ENCODE measurements at regions not wholly inside any gene's neighbourhood (a gene's known extent, or its start where the extent isn't known, plus 50 kb on each side); places are given as distances from the start of the nearest gene placed in this dataset.

GRCh38 chr1:240682166-240682858 lies 70.4 kb upstream of the GREM2 start:
- no peak for FAIRE-seq

GRCh38 chr1:240672132-240672811 lies 60.3 kb upstream of the GREM2 start:
- DNase-seq (ENCODE audit: insufficient read length, low spot score) (no peak), FAIRE-seq (no peak)

More at GRCh38 chr1:240682166-240682858, 70.4 kb upstream of the GREM2 start:
- no peak for DNase-seq (ENCODE audit: insufficient read length, low spot score)

- no peak for DNase-seq (ENCODE audit: insufficient read length, low spot score)
- no peak for FAIRE-seq
These were observed 55.4 kb upstream of the GREM2 start for GRCh38 chr1:240667351-240667750.

GRCh38 chr1:240666568-240667198 lies 54.7 kb upstream of the GREM2 start:
- FAIRE-seq (no peak), DNase-seq (ENCODE audit: insufficient read length, low spot score) (no peak)

- DNase-seq (ENCODE audit: insufficient read length, low spot score), result no peak
- no peak for FAIRE-seq
These were observed 51.4 kb upstream of the GREM2 start for GRCh38 chr1:240663169-240663879.
